Right lobe of liver (tissue), 4 donors: ENCODE measurements at regions not wholly inside any gene's neighbourhood (a gene's known extent, or its start where the extent isn't known, plus 50 kb on each side); places are given as distances from the start of the nearest gene placed in this dataset.

Experiments
- POLR2A ChIP-seq: fragments of 450-650 bp; IDR thresholded peaks from one replicate; pipeline ENCODE4 v1.6.1; 2017; ENCODE audit warnings: antibody characterized with exemption, mild to moderate bottlenecking
- TF ChIP-seq, protein P1 (sequence below), 4 donors: fragments of 200-600 bp in 3 of 4; fragments of 450-650 bp in 1 of 4; IDR thresholded peaks; one replicate each; pipeline versions ENCODE4 v1.5.1 to v1.8.0; 2016 to 2022; ENCODE audit warnings: antibody characterized with exemption in 4 of 4, mild to moderate bottlenecking in 2 of 4
- donor health status: DM: no; HTN: no; CAD: no.
- donor health status: DM: no; HTN: no; CAD: no.
- donor health status: DM: no; HTN: yes; CAD: no.

DNA sequence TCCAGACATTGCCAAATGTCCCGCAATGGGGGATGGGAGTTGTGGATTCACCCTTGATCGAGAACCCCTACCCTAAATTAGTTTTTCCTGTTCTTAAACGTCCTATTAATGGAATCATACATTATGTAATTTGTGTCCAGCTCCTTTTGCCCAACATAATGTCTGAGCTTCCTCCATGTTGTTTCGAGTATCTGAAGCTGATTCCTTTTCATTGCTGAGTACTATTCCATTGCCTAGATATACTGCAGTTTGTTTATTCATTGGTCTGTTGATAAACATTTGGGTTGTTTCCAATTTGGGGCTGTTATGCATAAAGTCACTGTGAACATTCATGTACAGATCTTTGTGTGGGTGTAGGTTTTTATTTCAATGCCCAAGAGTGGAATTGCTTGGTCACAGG is 251.3 kb downstream of the BCOR start:
- TF ChIP-seq, protein P1, sequence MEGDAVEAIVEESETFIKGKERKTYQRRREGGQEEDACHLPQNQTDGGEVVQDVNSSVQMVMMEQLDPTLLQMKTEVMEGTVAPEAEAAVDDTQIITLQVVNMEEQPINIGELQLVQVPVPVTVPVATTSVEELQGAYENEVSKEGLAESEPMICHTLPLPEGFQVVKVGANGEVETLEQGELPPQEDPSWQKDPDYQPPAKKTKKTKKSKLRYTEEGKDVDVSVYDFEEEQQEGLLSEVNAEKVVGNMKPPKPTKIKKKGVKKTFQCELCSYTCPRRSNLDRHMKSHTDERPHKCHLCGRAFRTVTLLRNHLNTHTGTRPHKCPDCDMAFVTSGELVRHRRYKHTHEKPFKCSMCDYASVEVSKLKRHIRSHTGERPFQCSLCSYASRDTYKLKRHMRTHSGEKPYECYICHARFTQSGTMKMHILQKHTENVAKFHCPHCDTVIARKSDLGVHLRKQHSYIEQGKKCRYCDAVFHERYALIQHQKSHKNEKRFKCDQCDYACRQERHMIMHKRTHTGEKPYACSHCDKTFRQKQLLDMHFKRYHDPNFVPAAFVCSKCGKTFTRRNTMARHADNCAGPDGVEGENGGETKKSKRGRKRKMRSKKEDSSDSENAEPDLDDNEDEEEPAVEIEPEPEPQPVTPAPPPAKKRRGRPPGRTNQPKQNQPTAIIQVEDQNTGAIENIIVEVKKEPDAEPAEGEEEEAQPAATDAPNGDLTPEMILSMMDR (IDR thresholded peaks at IDR 0.05), result no peak
- TF ChIP-seq POLR2A, result no peak
